GDM1 (cell line): ENCODE measurements at regions not wholly inside any gene's neighbourhood (a gene's known extent, or its start where the extent isn't known, plus 50 kb on each side); places are given as distances from the start of the nearest gene placed in this dataset.

Source experiments
- DNase-seq: peaks from one replicate; lab custom pipeline; 2025; lab: John Stamatoyannopoulos, UW

DNA sequence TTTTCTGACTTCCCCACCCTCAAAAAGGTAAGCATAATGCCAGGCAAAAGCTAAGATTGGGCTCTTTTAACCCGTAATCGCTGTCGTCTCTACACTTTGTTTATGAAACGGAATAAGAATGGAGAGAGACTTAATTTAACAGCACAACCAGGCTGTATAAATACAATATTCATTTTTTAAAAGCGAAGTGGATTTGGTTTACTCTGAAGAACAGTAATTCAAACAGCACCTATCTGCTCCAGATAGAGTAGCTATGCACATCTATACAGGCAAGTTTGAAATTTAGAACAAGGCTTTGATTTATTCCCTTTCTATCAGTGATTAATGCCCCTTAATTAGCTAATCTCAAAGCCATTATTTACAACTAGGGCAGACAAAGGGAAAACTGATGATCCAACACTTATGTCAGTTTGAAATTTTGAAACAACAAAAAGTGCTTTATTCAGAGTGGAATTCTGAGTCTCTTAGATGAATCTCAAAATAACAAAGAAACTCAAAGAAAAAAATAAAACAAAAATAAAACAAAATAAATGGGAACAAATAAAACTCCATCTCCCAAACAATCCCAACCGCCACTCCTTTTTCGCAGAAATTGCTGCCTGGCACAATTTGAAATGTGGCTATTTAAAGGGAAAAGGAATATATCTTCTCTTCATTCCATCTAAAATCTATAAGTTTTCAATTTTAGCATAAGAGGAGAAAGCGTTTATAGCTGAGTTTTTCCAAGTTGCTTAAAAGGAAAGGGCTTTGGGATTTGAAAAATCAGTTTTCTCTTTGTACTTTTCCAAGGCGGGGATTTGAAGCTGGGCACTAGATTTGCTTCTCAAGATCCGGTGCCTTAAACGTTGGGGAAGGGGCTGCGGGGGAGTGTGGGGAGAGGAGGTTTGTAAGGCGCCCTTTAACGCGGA is 298.6 kb downstream of the PARP8 start:
- DNase-seq, result no peak

GRCh38 chr5:50965654-50966375 is 299.4 kb downstream of the PARP8 start:
- DNase-seq, result no peak

- DNase-seq, result no peak
These were observed 300.6 kb downstream of the PARP8 start for GRCh38 chr5:50967009-50967562.

- no peak for DNase-seq
These were observed 301.3 kb downstream of the PARP8 start for GRCh38 chr5:50967563-50968355.

DNA sequence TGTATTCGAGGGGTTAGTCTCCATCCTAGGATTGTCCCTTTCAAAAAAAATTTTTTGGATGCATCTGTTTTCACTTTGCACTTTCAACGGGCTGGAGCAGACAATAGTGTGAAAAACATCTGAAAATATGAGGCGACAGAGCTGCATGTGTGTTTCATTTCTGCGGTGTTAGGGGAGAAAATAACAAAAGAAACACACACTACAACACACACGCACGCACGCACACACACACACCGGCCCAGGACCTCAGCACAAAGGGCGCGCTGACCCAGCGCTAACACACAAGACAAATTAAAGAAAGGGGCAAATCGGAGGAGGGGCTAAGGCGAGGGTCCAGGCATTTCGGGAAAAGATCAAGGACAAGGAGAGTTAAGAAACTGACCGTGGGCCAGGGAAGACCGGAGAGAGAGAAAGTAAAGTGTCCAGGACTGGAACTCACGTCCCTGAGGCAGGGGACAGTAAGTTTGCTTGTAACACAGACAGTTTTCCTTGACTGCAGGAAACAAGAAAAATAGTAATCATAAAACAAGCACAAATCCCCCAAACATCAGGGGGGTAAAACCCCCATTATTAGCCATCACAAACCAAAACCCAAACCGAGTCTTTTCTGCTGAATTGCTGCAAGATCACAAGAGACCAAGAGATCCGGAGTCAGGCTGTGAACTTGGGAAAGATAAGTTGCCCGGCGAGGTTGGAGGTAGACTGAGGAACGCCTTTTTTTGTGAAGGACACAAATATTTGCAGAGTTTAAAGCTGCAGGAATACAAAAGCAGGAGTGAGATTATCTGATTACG is 302.1 kb downstream of the PARP8 start:
- DNase-seq, result no peak

DNA sequence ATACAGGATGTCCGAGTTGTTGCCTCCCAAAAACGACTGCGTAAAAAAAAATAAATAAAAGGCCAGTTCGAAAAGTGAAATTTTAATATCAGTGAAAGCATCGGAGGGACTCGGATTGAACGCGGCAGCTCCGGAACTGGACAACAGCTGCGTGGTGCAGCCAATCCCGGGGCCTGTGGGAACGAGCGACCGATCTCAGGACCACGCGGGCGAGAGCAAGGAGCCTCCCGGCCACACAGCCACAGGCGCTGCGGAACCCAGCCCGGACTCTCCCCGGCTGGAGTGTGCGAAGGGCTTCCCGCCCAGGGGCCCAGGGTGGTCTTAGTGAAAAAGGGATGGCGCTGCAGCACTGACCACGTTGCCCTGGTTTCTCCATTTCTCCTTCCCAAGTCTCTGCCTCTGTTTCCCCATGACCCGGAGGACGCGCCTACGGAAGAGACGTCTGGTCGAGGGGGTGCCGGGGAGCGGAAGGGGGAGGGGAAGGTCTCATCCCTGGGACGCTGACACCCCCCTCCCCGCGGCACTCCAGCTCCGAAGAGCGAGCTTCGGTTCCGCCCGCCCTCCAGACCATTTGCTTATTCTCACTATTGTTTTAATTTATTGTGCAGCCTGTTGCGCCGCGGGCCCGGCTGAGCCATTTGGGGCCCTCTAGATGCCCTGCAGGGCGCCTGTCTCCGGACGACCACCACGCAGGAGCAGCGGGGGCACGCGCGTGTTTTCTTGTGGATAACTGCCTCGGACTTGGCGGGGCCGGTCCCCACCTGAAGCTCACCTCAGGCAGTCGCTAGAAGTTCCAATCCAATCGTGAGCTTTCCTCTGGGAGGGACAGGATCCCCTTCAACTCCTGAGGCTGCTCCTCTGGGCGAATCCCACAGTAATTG is 303.0 kb downstream of the PARP8 start:
- DNase-seq, result no peak

- no peak for DNase-seq
These were observed 309.4 kb downstream of the PARP8 start for GRCh38 chr5:50975840-50976239.

DNA sequence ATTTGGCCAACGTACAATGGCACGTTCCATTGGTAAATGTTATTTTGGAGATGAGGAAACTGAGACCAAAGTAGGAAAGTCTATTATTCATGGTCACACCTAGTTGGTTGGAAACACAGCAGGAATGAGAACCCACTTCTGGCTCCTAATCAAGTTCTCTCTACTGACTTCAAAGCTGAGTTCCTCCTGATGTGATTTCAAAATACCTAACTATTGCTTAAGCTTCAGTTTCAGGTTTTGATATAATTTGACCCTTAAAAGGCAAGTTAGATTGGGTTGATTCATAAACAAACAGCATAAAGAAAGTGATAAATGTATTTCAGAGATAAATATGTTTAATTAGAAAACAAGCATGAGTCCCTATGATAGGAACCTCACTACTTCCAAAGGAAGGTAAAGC is 312.5 kb downstream of the PARP8 start:
- DNase-seq, result no peak

DNA sequence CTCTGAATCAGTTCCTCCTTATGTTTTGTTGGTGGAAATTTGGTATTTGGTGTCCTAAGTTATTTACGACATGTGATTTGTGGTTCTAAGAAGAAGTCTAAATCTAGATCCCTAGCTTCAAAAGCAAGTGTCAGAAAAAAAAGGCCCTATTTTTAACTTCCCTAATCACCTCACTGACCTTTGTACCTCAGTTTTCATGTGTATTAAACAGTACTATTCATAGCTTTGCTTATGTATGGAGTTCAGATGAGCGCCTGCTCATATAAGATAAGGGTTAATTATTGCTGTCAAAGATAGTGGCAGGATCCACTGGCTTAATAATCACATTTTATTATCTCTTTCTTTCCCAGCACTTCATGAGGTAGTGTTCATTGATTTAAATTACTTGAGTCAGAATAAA is 318.2 kb downstream of the PARP8 start:
- no peak for DNase-seq

- DNase-seq, result no peak
These were observed 324.0 kb downstream of the PARP8 start for GRCh38 chr5:50990296-50990924.

GRCh38 chr5:50995285-50995942 is 329.0 kb downstream of the PARP8 start:
- DNase-seq, result no peak

GRCh38 chr5:51001227-51001923 is 334.9 kb downstream of the PARP8 start:
- no peak for DNase-seq

DNA sequence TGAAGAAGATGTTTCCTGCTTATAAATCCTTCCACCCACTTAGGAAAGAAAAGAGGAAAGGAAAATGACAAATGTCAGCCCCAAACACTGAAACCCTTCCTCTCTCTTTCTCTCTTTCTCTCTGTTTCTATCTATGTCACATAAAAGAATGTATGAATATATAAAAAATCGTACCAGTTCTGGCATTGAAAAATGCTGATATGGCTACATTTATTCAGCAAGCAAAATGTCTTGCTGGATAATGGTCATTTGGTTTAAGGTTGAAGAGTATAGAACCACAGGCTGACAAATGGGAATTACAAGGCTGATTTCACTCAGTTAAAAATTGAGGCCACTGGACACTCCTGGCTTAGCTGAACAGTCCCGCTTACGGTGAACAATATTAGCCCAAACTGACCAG is 335.9 kb downstream of the PARP8 start:
- no peak for DNase-seq

DNA sequence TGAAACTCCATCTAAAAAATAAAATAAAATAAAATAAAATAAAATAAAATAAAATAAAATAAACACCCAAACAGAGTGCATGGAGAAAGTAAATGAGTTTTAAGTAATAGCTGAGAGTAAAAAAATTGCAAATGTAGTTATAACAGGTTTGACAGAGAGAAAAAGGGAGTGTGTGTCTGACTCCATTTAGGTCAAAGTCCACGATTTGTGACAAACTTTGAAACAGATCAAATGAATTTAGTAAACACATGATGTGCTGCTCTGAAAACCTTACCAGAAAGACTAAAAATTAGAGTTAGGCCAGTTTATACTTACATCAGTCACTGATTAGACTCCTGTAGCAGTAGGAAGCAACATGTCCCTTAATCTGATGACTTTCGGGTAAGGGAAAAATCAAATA is 346.6 kb downstream of the PARP8 start:
- no peak for DNase-seq

- DNase-seq, result no peak
These were observed 352.0 kb downstream of the PARP8 start for GRCh38 chr5:51018423-51018822.

DNA sequence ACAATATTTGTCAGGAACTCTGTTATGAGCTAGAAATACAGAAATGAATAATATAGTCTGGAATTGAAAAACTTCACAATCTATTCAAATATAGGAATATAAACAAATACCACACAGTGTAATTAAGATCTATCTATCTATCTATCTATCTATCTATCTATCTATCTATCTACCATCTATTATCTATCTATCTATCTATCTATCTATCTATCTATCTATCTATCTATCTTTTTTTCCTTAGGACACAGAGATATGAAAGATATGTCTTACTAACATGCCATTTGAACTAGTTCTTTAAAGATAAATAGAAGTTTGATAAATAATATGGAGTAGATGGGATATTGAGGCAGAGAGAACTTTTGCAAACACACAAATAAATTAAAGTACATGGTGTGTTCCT is 357.8 kb downstream of the PARP8 start:
- DNase-seq, result no peak

DNA sequence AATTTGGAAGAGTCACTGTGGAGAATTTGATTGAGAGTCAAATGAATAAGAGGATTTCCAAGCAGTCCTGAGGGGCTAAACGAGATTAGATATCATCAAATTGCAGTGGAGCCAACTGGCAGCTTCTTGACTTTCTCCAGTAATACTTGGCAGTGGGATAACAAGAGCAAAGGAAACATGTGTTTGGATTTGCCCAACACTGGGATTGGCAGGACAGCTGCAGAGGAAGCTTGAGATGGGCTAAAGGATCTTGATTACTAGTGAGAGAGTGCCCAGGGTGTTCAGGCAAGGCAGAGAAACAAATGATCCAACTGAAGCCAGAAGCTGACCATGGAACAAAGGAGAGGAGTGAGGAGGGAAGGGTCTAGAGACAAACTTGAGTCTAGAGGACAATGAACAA is 356.0 kb upstream of the ISL1 start:
- DNase-seq, result no peak

DNA sequence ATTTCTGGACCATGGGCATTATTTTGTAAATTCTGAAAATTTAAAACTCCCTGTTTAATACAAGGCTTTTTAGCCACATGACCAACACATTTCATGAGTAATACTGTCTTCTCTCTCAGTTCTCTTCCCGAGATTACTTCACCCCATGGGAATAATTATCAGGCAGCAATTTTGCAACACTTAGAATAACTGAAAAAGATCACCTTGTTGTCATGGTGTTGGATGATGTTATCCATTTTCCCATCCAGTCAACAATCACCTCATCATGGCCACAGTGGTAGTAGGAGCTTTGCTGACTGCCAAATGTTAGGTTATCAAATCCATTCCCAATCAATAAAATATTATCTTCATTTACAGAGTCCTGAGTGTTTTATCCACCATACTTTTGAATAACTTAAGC is 354.9 kb upstream of the ISL1 start:
- DNase-seq, result no peak

GRCh38 chr5:51033215-51033614 is 350.0 kb upstream of the ISL1 start:
- DNase-seq, result no peak
